HL-60 (cell line): ENCODE measurements at regions not wholly inside any gene's neighbourhood (a gene's known extent, or its start where the extent isn't known, plus 50 kb on each side); places are given as distances from the start of the nearest gene placed in this dataset.

ENCODE experiments used
- POLR2AphosphoS5 ChIP-seq: IDR thresholded peaks from 2 replicates; pipeline ENCODE4 v1.6.1; 2012; ENCODE audit warnings: low read depth
- TF ChIP-seq, protein P1 (sequence below): IDR thresholded peaks from one replicate; pipeline ENCODE4 v1.5.1; 2011; ENCODE audit warnings: low read length, control low read depth, inconsistent platforms; ENCODE audit not compliant: insufficient read depth
- TF ChIP-seq, protein P2 (sequence below): IDR thresholded peaks from 2 replicates; pipeline ENCODE4 v1.6.1; 2012; ENCODE audit warnings: low read depth; ENCODE audit not compliant: insufficient replicate concordance

DNA sequence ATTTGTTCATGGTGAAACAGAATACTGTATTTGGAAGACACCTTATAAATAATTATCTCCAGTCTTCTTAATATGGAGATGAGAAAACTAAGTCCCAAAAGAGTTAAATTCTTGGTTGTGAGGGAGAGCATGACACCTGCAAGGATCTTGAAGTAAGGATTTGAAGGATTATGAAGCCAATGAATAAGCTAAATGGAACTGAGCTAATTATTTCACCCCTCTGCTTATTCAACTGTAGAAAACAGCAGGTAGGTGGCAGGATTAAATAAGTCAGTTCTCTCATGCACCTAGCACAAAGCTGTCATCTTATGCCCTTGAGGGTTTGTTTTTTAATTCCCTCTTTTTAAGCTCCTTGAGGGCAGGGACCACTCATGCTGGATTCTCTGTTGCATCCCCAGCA, 457.3 kb downstream of the ETS1 start:
- no peak for TF ChIP-seq POLR2AphosphoS5
- TF ChIP-seq, protein P1, sequence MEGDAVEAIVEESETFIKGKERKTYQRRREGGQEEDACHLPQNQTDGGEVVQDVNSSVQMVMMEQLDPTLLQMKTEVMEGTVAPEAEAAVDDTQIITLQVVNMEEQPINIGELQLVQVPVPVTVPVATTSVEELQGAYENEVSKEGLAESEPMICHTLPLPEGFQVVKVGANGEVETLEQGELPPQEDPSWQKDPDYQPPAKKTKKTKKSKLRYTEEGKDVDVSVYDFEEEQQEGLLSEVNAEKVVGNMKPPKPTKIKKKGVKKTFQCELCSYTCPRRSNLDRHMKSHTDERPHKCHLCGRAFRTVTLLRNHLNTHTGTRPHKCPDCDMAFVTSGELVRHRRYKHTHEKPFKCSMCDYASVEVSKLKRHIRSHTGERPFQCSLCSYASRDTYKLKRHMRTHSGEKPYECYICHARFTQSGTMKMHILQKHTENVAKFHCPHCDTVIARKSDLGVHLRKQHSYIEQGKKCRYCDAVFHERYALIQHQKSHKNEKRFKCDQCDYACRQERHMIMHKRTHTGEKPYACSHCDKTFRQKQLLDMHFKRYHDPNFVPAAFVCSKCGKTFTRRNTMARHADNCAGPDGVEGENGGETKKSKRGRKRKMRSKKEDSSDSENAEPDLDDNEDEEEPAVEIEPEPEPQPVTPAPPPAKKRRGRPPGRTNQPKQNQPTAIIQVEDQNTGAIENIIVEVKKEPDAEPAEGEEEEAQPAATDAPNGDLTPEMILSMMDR, result no peak
- TF ChIP-seq, protein P2, sequence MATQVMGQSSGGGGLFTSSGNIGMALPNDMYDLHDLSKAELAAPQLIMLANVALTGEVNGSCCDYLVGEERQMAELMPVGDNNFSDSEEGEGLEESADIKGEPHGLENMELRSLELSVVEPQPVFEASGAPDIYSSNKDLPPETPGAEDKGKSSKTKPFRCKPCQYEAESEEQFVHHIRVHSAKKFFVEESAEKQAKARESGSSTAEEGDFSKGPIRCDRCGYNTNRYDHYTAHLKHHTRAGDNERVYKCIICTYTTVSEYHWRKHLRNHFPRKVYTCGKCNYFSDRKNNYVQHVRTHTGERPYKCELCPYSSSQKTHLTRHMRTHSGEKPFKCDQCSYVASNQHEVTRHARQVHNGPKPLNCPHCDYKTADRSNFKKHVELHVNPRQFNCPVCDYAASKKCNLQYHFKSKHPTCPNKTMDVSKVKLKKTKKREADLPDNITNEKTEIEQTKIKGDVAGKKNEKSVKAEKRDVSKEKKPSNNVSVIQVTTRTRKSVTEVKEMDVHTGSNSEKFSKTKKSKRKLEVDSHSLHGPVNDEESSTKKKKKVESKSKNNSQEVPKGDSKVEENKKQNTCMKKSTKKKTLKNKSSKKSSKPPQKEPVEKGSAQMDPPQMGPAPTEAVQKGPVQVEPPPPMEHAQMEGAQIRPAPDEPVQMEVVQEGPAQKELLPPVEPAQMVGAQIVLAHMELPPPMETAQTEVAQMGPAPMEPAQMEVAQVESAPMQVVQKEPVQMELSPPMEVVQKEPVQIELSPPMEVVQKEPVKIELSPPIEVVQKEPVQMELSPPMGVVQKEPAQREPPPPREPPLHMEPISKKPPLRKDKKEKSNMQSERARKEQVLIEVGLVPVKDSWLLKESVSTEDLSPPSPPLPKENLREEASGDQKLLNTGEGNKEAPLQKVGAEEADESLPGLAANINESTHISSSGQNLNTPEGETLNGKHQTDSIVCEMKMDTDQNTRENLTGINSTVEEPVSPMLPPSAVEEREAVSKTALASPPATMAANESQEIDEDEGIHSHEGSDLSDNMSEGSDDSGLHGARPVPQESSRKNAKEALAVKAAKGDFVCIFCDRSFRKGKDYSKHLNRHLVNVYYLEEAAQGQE, result no peak
